B cell (primary cell): ENCODE measurements at regions not wholly inside any gene's neighbourhood (a gene's known extent, or its start where the extent isn't known, plus 50 kb on each side); places are given as distances from the start of the nearest gene placed in this dataset.

ENCODE experiments used
- ATAC-seq: fragments of 200-7000 bp; cut with Tn5 transposase; one replicate; pipeline ENCODE4 v1.10.0; 2021; ENCODE audit warnings: low read depth, mild to moderate bottlenecking, moderate number of reproducible peaks, moderate library complexity
- CTCF ChIA-PET: fragments of 350-600 bp; sonication (Branson Sonifier 250); formaldehyde crosslinking; loops from one replicate; lab custom pipeline; 2021; ENCODE audit warnings: antibody characterized with exemption, inconsistent platforms; lab: Charles Lee
- POLR2A ChIA-PET: fragments of 350-600 bp; sonication (Branson Sonifier 250); formaldehyde crosslinking; loops from one replicate; lab custom pipeline; 2021; ENCODE audit warnings: antibody characterized with exemption; lab: Charles Lee
- DNase-seq: peaks from one replicate; pipeline ENCODE4 v3.0.0; 2013
- H2AFZ ChIP-seq: 2 replicates; pipeline ENCODE4 v1.6.1; 2012; ENCODE audit warnings: mild to moderate bottlenecking, low read depth, low read length; ENCODE audit not compliant: insufficient read depth, poor library complexity, severe bottlenecking
- H3K27ac ChIP-seq, 2 donors: 1 replicate in 1 of 2; 2 replicates in 1 of 2; pipeline ENCODE4 v1.5.1; 2012 to 2013; ENCODE audit warnings: low read length in 2 of 2, mild to moderate bottlenecking in 2 of 2, moderate library complexity in 1 of 2
- H3K27me3 ChIP-seq, 4 experiments: fragments of 200-600 bp in 1 of 4; sonication (generic) in 1 of 4; replicated peaks in 1 of 4; 1 replicate in 2 of 4; 2 replicates in 2 of 4; pipeline versions ENCODE4 v1.6.1 to v1.7.0; 2013 to 2016; ENCODE audit warnings: low read length in 3 of 4, mild to moderate bottlenecking in 2 of 4, mixed read lengths in 1 of 4, moderate library complexity in 1 of 4; ENCODE audit not compliant: insufficient read depth in 4 of 4, control insufficient read depth in 3 of 4; ENCODE audit errors: control extremely low read depth in 1 of 4
- H3K36me3 ChIP-seq, 2 experiments: replicated peaks in 1 of 2; 1 replicate in 1 of 2; 2 replicates in 1 of 2; pipeline versions ENCODE4 v1.6.1 to v1.7.1; 2013; ENCODE audit warnings: low read length in 1 of 2; ENCODE audit not compliant: insufficient read depth in 2 of 2, control insufficient read depth in 1 of 2; ENCODE audit errors: control extremely low read depth in 1 of 2, extremely low read depth in 1 of 2
- H3K4me1 ChIP-seq, 2 donors: fragments of 200-600 bp in 1 of 2; sonication (generic) in 1 of 2; 1 replicate in 1 of 2; 2 replicates in 1 of 2; pipeline versions ENCODE4 v1.5.1 to v1.6.1; 2013 to 2017; ENCODE audit warnings: low read length in 2 of 2; ENCODE audit not compliant: control insufficient read depth in 2 of 2, insufficient read depth in 2 of 2
- H3K4me2 ChIP-seq: replicated peaks from 2 replicates; pipeline ENCODE3; 2012; ENCODE audit warnings: mild to moderate bottlenecking, low read depth, low read length; ENCODE audit not compliant: poor library complexity, severe bottlenecking
- H3K4me3 ChIP-seq, 5 experiments: fragments of 200-600 bp in 1 of 5; sonication (generic) in 1 of 5; 1 replicate in 3 of 5; 2 replicates in 2 of 5; pipeline versions ENCODE4 v1.5.1 to v1.7.0; 2011 to 2016; ENCODE audit warnings: low read length in 4 of 5, mild to moderate bottlenecking in 4 of 5, low read depth in 2 of 5, control low read depth in 1 of 5, moderate library complexity in 1 of 5; ENCODE audit not compliant: insufficient read depth in 1 of 5; ENCODE audit errors: control extremely low read depth in 1 of 5, extremely low read depth in 1 of 5
- H3K79me2 ChIP-seq: fragments of 200-600 bp; sonication (generic); one replicate; pipeline ENCODE4 v1.6.0; 2016; ENCODE audit warnings: low read length; ENCODE audit not compliant: control insufficient read depth, insufficient read depth
- H3K9ac ChIP-seq: fragments of 200-600 bp; sonication (generic); 2 replicates; pipeline ENCODE4 v1.6.1; 2017; ENCODE audit warnings: mild to moderate bottlenecking, low read length, moderate library complexity
- H3K9me3 ChIP-seq, 3 donors: one replicate each; pipeline versions ENCODE4 v1.6.1 to v1.7.1; 2013; ENCODE audit warnings: low read length in 2 of 3; ENCODE audit not compliant: control insufficient read depth in 2 of 3, insufficient read depth in 1 of 3; ENCODE audit errors: control extremely low read depth in 1 of 3
- H4K20me1 ChIP-seq: 2 replicates; pipeline ENCODE4 v1.6.0; 2012; ENCODE audit warnings: mild to moderate bottlenecking, low read length; ENCODE audit not compliant: insufficient read depth, control insufficient read depth, poor library complexity, severe bottlenecking
- H3K27ac Mint-ChIP-seq: one replicate; pipeline ENCODE4 v1.8.0; 2021; ENCODE audit warnings: mixed read lengths
- H3K27me3 Mint-ChIP-seq: one replicate; pipeline ENCODE4 v1.8.0; 2021; ENCODE audit warnings: mixed read lengths
- H3K4me1 Mint-ChIP-seq: one replicate; pipeline ENCODE4 v1.8.0; 2021; ENCODE audit warnings: mixed read lengths
- H3K4me3 Mint-ChIP-seq: one replicate; pipeline ENCODE4 v1.8.0; 2021; ENCODE audit warnings: mixed read lengths
- H3K9me3 Mint-ChIP-seq: one replicate; pipeline ENCODE4 v1.8.0; 2022; ENCODE audit warnings: mixed read lengths; ENCODE audit not compliant: insufficient read depth
- CTCF ChIP-seq: fragments of 200-600 bp; IDR thresholded peaks from one replicate; pipeline ENCODE4 v1.8.0; 2022; ENCODE audit warnings: antibody characterized with exemption, mild to moderate bottlenecking
- EZH2 ChIP-seq: IDR thresholded peaks from 2 replicates; pipeline ENCODE4 v1.6.1; 2012; ENCODE audit warnings: borderline replicate concordance, low read depth, mild to moderate bottlenecking, moderate library complexity, low read length; ENCODE audit not compliant: insufficient read depth, poor library complexity, severe bottlenecking
- WGBS: methylation state at CpG from one replicate; pipeline ENCODE4 v1.1.5; 2013; ENCODE audit warnings: missing lambda C conversion rate; ENCODE audit not compliant: insufficient coverage; 5-methylcytosine and 5-hydroxymethylcytosine counted together
- intact Hi-C: fragments of 100-400 bp; cut with micrococcal nuclease; formaldehyde crosslinking; loops from one replicate; pipeline ENCODE4 v1.10.0; 2022

- no peaks in the 10 kb centered on the region for H3K4me1 Mint-ChIP-seq
These were observed 367.4 kb downstream of the PSAT1 start for GRCh38 chr9:78664370-78664769.

GRCh38 chr9:78666818-78667414 lies 370.0 kb downstream of the PSAT1 start:
- H3K4me3 ChIP-seq = no peak overlapping the region
- no peaks in the 10 kb centered on the region for H3K79me2 ChIP-seq
- no peaks in the 10 kb centered on the region for H4K20me1 ChIP-seq
- H3K4me3 Mint-ChIP-seq = no peak overlapping the region
- intact Hi-C loops = no loop called here
- no peak for DNase-seq
- H3K27me3 Mint-ChIP-seq = peaks cover 7% of the 10 kb centered on the region
- whole genome bisulfite sequencing = no CpG with 5 or more reads among the region's 4 CpGs
- TF ChIP-seq CTCF = no peak
- no peak for TF ChIP-seq EZH2
- H3K27ac Mint-ChIP-seq = no peak overlapping the region
- POLR2A ChIA-PET = no interaction called here
- ATAC-seq = no peak
- peaks cover 0 to 3% (median 0%) of the 10 kb centered on the region in 4 experiments for H3K27me3 ChIP-seq
- H3K9me3 Mint-ChIP-seq = no peaks in the 10 kb centered on the region
- no peaks in the 10 kb centered on the region for H3K9me3 ChIP-seq
- no peak overlapping the region for H3K9ac ChIP-seq
- CTCF ChIA-PET = no interaction called here
- no peaks in the 10 kb centered on the region for H3K4me1 ChIP-seq
- no peak overlapping the region for H2AFZ ChIP-seq
- no peaks in the 10 kb centered on the region for H3K4me1 Mint-ChIP-seq
- H3K36me3 ChIP-seq = no peaks in the 10 kb centered on the region
- H3K27ac ChIP-seq = no peak overlapping the region
- H3K4me2 ChIP-seq = no peak overlapping the region

More at GRCh38 chr9:78664370-78664769, 367.4 kb downstream of the PSAT1 start:
- H2AFZ ChIP-seq = no peak overlapping the region
- H3K9ac ChIP-seq = no peak overlapping the region
- Mint-ChIP-seq H3K4me3 (no peak overlapping the region), H3K27me3 (peaks cover 20% of the 10 kb centered on the region), H3K9me3 (no peaks in the 10 kb centered on the region), H3K27ac (no peak overlapping the region)
- H3K36me3 ChIP-seq = no peaks in the 10 kb centered on the region
- no CpG with 5 or more reads among the region's 2 CpGs for WGBS
- no peaks in the 10 kb centered on the region for H3K9me3 ChIP-seq
- H3K27me3 ChIP-seq = peaks cover 0 to 3% (median 1%) of the 10 kb centered on the region in 4 experiments
- no peaks in the 10 kb centered on the region for H4K20me1 ChIP-seq
- intact Hi-C loops = no loop called here
- H3K4me2 ChIP-seq = no peak overlapping the region
- H3K79me2 ChIP-seq = no peaks in the 10 kb centered on the region
- no peaks in the 10 kb centered on the region for H3K4me1 ChIP-seq
- no peak for DNase-seq
- no peak for ATAC-seq
- ChIA-PET POLR2A (no interaction called here), CTCF (no interaction called here)
- H3K4me3 ChIP-seq = no peak overlapping the region
- H3K27ac ChIP-seq = no peak overlapping the region
- TF ChIP-seq EZH2 (no peak), CTCF (no peak)
